ENCODE measurements at regions not wholly inside any gene's neighbourhood (a gene's known extent, or its start where the extent isn't known, plus 50 kb on each side); places are given as distances from the start of the nearest gene placed in this dataset.

- no peak for TF ChIP-seq CTCF (IDR thresholded peaks at IDR 0.05; ENCODE audit: insufficient read depth, low read length)
- no peak overlapping the region for H3K4me3 ChIP-seq (ENCODE audit: low read depth, low read length)
- no peak for DNase-seq (ENCODE audit: low read depth)
Observed at GRCh38 chr11:24153337-24153736, 343.5 kb upstream of the LUZP2 start.

- no peak for DNase-seq (ENCODE audit: low read depth)
- no peak overlapping the region for H3K4me3 ChIP-seq (ENCODE audit: low read depth, low read length)
- no peak for TF ChIP-seq CTCF (IDR thresholded peaks at IDR 0.05; ENCODE audit: insufficient read depth, low read length)
Observed at GRCh38 chr11:24155792-24156191, 341.1 kb upstream of the LUZP2 start.

GRCh38 chr11:24157316-24157715 lies 339.5 kb upstream of the LUZP2 start:
- no peak for DNase-seq (ENCODE audit: low read depth)
- no peak overlapping the region for H3K4me3 ChIP-seq (ENCODE audit: low read depth, low read length)
- TF ChIP-seq CTCF (IDR thresholded peaks at IDR 0.05; ENCODE audit: insufficient read depth, low read length): no peak

- H3K4me3 ChIP-seq (ENCODE audit: low read depth, low read length): no peak overlapping the region
Observed at GRCh38 chr11:24161587-24161986, 335.3 kb upstream of the LUZP2 start.

GRCh38 chr11:24163146-24163545 lies 333.7 kb upstream of the LUZP2 start:
- H3K4me3 ChIP-seq (ENCODE audit: low read depth, low read length): no peak overlapping the region
- no peak for DNase-seq (ENCODE audit: low read depth)
- TF ChIP-seq CTCF (IDR thresholded peaks at IDR 0.05; ENCODE audit: insufficient read depth, low read length): no peak

More at GRCh38 chr11:24161587-24161986, 335.3 kb upstream of the LUZP2 start:
- DNase-seq (ENCODE audit: low read depth): no peak
- TF ChIP-seq CTCF (IDR thresholded peaks at IDR 0.05; ENCODE audit: insufficient read depth, low read length): no peak

- DNase-seq (ENCODE audit: low read depth): no peak
- TF ChIP-seq CTCF (IDR thresholded peaks at IDR 0.05; ENCODE audit: insufficient read depth, low read length): no peak
- no peak overlapping the region for H3K4me3 ChIP-seq (ENCODE audit: low read depth, low read length)
Observed at GRCh38 chr11:24163841-24164240, 333.0 kb upstream of the LUZP2 start.

- no peak for DNase-seq (ENCODE audit: low read depth)
- no peak overlapping the region for H3K4me3 ChIP-seq (ENCODE audit: low read depth, low read length)
- TF ChIP-seq CTCF (IDR thresholded peaks at IDR 0.05; ENCODE audit: insufficient read depth, low read length): no peak
Observed at GRCh38 chr11:24171869-24172268, 325.0 kb upstream of the LUZP2 start.

Measured in fibroblast of the aortic adventitia (primary cell).